OCI-LY7 (cell line): ENCODE measurements at regions not wholly inside any gene's neighbourhood (a gene's known extent, or its start where the extent isn't known, plus 50 kb on each side); places are given as distances from the start of the nearest gene placed in this dataset.

Experiments
- CTCF ChIP-seq: fragments of 200-600 bp; sonication (generic); conservative IDR thresholded peaks from 2 replicates; pipeline ENCODE4 v1.5.1; 2014; ENCODE audit warnings: mild to moderate bottlenecking, antibody characterized with exemption, low read length, moderate library complexity, mixed read lengths
- EZH2phosphoT487 ChIP-seq: fragments of 200-600 bp; sonication (generic); IDR thresholded peaks from 2 replicates; pipeline ENCODE4 v1.6.1; 2018; ENCODE audit warnings: low read depth, borderline replicate concordance, mild to moderate bottlenecking, mixed run types, antibody characterized with exemption, low read length, moderate library complexity, mixed read lengths

GRCh38 chr17:79214940-79215604 lies 140.4 kb downstream of the ENGASE start:
- no peak for TF ChIP-seq CTCF
- TF ChIP-seq EZH2phosphoT487: no peak
